OCI-LY7 (cell line): ENCODE measurements at regions not wholly inside any gene's neighbourhood (a gene's known extent, or its start where the extent isn't known, plus 50 kb on each side); places are given as distances from the start of the nearest gene placed in this dataset.

Experiments used
- CTCF ChIP-seq: fragments of 200-600 bp; sonication (generic); conservative IDR thresholded peaks from 2 replicates; pipeline ENCODE4 v1.5.1; 2014; ENCODE audit warnings: mild to moderate bottlenecking, antibody characterized with exemption, low read length, moderate library complexity, mixed read lengths
- EZH2phosphoT487 ChIP-seq: fragments of 200-600 bp; sonication (generic); IDR thresholded peaks from 2 replicates; pipeline ENCODE4 v1.6.1; 2018; ENCODE audit warnings: low read depth, borderline replicate concordance, mild to moderate bottlenecking, mixed run types, antibody characterized with exemption, low read length, moderate library complexity, mixed read lengths

GRCh38 chr22:27597703-27598444 lies 203.7 kb downstream of the MN1 start:
- TF ChIP-seq CTCF (no peak), EZH2phosphoT487 (no peak)
